ENCODE measurements at regions not wholly inside any gene's neighbourhood (a gene's known extent, or its start where the extent isn't known, plus 50 kb on each side); places are given as distances from the start of the nearest gene placed in this dataset.

- no peak for TF ChIP-seq CTCF (IDR thresholded peaks at IDR 0.05 in 4 of 5, conservative IDR thresholded peaks at IDR 0.05 in 1 of 5)
- TF ChIP-seq POLR2A (IDR thresholded peaks at IDR 0.05) = no peak
Measured at GRCh38 chr2:31729442-31730092, 148.8 kb upstream of the SRD5A2 start.
